Caco-2 (cell line): ENCODE measurements at regions not wholly inside any gene's neighbourhood (a gene's known extent, or its start where the extent isn't known, plus 50 kb on each side); places are given as distances from the start of the nearest gene placed in this dataset.

Experiments used
- BruUV-seq: library from RNA; stranded (reverse); fragments of 400-500 nt; replicated peaks from 2 replicates; lab custom pipeline; 2021; lab: Mats Ljungman, UMichigan
- CTCF ChIA-PET: fragments of 300-600 bp; sonication (Branson Sonifier 250); formaldehyde crosslinking; loops from one replicate; lab custom pipeline; 2022; ENCODE audit warnings: antibody characterized with exemption; lab: Charles Lee
- POLR2A ChIA-PET: fragments of 300-600 bp; sonication (Branson Sonifier 250); formaldehyde crosslinking; loops from one replicate; lab custom pipeline; 2022; ENCODE audit warnings: antibody characterized with exemption; lab: Charles Lee
- DNase-seq, 2 experiments: peaks; one replicate each; pipeline versions ENCODE4 v3.0.0 to v3.0.0-alpha.2; 2020 to 2022
- H3K27me3 ChIP-seq: replicated peaks from 2 replicates; pipeline ENCODE4 v1.6.0; 2011; ENCODE audit warnings: low read length; ENCODE audit not compliant: control insufficient read depth, insufficient read depth
- H3K36me3 ChIP-seq: 2 replicates; pipeline ENCODE4 v1.5.1; 2011; ENCODE audit warnings: low read length; ENCODE audit not compliant: control insufficient read depth, insufficient read depth
- H3K4me1 ChIP-seq: fragments of 250-450 bp; sonication (Bioruptor Pico); 2 replicates; pipeline ENCODE4 v1.5.1; 2020; ENCODE audit warnings: mild to moderate bottlenecking
- H3K4me3 ChIP-seq: 2 replicates; pipeline ENCODE4 v1.5.1; 2011; ENCODE audit warnings: low read depth, mild to moderate bottlenecking, control low read depth, low read length
- H3K9me3 ChIP-seq: fragments of 250-450 bp; sonication (Bioruptor Pico); 2 replicates; pipeline ENCODE4 v1.5.1; 2020; ENCODE audit warnings: mild to moderate bottlenecking, moderate library complexity
- H3K27ac Mint-ChIP-seq: one replicate; pipeline ENCODE4 v1.8.0; 2022; ENCODE audit warnings: mixed read lengths; ENCODE audit not compliant: unreplicated experiment
- H3K27me3 Mint-ChIP-seq: one replicate; pipeline ENCODE4 v1.8.0; 2022; ENCODE audit warnings: mixed read lengths; ENCODE audit not compliant: insufficient read depth, unreplicated experiment
- H3K36me3 Mint-ChIP-seq: one replicate; pipeline ENCODE4 v1.8.0; 2022; ENCODE audit warnings: mild to moderate bottlenecking, mixed read lengths; ENCODE audit not compliant: insufficient read depth, unreplicated experiment
- H3K4me1 Mint-ChIP-seq: one replicate; pipeline ENCODE4 v1.8.0; 2022; ENCODE audit warnings: low read depth, mixed read lengths; ENCODE audit not compliant: unreplicated experiment
- H3K4me3 Mint-ChIP-seq: one replicate; pipeline ENCODE4 v1.8.0; 2022; ENCODE audit warnings: mild to moderate bottlenecking, moderate library complexity, mixed read lengths; ENCODE audit not compliant: unreplicated experiment
- H3K9me3 Mint-ChIP-seq: one replicate; pipeline ENCODE4 v1.8.0; 2022; ENCODE audit warnings: mixed read lengths; ENCODE audit not compliant: unreplicated experiment
- intact Hi-C: fragments of 100-400 bp; cut with micrococcal nuclease; formaldehyde crosslinking; loops from one replicate; pipeline ENCODE4 v1.10.0; 2022; ENCODE audit not compliant: unreplicated experiment
- TF ChIP-seq, protein P1 (sequence below), 2 experiments: fragments of 200-600 bp in 1 of 2; IDR thresholded peaks; 1 replicate in 1 of 2; 2 replicates in 1 of 2; pipeline versions ENCODE4 v1.5.1 to v1.8.0; 2011 to 2022; ENCODE audit warnings: antibody characterized with exemption in 1 of 2, control low read depth in 1 of 2, inconsistent platforms in 1 of 2, low read depth in 1 of 2, low read length in 1 of 2, mild to moderate bottlenecking in 1 of 2, moderate library complexity in 1 of 2; ENCODE audit not compliant: insufficient read depth in 1 of 2, severe bottlenecking in 1 of 2, unreplicated experiment in 1 of 2

GRCh38 chr2:185360776-185361175, 377.8 kb upstream of the FSIP2 start:
- no peaks in the 10 kb centered on the region for H3K27me3 ChIP-seq
- peaks cover 10% of the 10 kb centered on the region for H3K9me3 Mint-ChIP-seq
- intact Hi-C loops, result no loop called here
- H3K4me3 ChIP-seq, result no peak overlapping the region
- no peak for DNase-seq
- H3K27ac Mint-ChIP-seq, result no peak overlapping the region
- BruUV-seq, result no TSS peak
- H3K4me1 ChIP-seq, result no peaks in the 10 kb centered on the region
- no peaks in the 10 kb centered on the region for H3K36me3 ChIP-seq
- ChIA-PET CTCF (no interaction called here), POLR2A (no interaction called here)
- H3K4me3 Mint-ChIP-seq, result no peak overlapping the region
- no peaks in the 10 kb centered on the region for H3K36me3 Mint-ChIP-seq
- H3K4me1 Mint-ChIP-seq, result no peaks in the 10 kb centered on the region
- TF ChIP-seq, protein P1, sequence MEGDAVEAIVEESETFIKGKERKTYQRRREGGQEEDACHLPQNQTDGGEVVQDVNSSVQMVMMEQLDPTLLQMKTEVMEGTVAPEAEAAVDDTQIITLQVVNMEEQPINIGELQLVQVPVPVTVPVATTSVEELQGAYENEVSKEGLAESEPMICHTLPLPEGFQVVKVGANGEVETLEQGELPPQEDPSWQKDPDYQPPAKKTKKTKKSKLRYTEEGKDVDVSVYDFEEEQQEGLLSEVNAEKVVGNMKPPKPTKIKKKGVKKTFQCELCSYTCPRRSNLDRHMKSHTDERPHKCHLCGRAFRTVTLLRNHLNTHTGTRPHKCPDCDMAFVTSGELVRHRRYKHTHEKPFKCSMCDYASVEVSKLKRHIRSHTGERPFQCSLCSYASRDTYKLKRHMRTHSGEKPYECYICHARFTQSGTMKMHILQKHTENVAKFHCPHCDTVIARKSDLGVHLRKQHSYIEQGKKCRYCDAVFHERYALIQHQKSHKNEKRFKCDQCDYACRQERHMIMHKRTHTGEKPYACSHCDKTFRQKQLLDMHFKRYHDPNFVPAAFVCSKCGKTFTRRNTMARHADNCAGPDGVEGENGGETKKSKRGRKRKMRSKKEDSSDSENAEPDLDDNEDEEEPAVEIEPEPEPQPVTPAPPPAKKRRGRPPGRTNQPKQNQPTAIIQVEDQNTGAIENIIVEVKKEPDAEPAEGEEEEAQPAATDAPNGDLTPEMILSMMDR (IDR thresholded peaks at IDR 0.05; ENCODE audit: insufficient read depth in 1 of 2, low read depth in 1 of 2, low read length in 1 of 2, severe bottlenecking in 1 of 2, unreplicated experiment in 1 of 2), result no peak
- no peaks in the 10 kb centered on the region for H3K9me3 ChIP-seq
- peaks cover 2% of the 10 kb centered on the region for H3K27me3 Mint-ChIP-seq

- H3K36me3 Mint-ChIP-seq, result no peaks in the 10 kb centered on the region
- intact Hi-C loops, result no loop called here
Measured at GRCh38 chr2:185372188-185372587, 366.4 kb upstream of the FSIP2 start.

DNA sequence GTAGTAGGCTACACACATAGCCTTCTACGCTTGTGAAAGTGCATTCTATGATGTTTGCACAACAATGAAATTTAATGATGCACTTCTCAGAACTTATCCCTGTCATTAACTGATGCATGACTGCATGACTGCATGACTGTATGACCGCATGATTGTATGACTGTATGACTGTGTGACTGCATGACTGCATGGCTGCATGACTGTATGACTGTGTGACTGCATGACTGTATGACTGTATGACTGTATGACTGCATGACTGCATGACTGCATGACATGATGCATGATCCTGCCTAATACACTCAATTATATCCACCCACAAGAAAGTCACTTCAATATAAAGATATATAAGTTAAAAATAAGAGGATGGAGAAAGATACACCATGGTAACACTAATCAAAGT, 365.4 kb upstream of the FSIP2 start:
- no peaks in the 10 kb centered on the region; the same call in 1 of the 2 replicates for H3K9me3 ChIP-seq
- no peaks in the 10 kb centered on the region for H3K4me1 ChIP-seq
- H3K4me3 ChIP-seq, result no peak overlapping the region
- H3K36me3 ChIP-seq, result no peaks in the 10 kb centered on the region
- Mint-ChIP-seq H3K36me3 (no peaks in the 10 kb centered on the region), H3K27ac (no peak overlapping the region), H3K4me3 (no peak overlapping the region), H3K4me1 (no peaks in the 10 kb centered on the region), H3K9me3 (no peaks in the 10 kb centered on the region), H3K27me3 (peaks cover 3% of the 10 kb centered on the region)
- POLR2A ChIA-PET, result no interaction called here
- intact Hi-C loops, result no loop called here
- no peaks in the 10 kb centered on the region for H3K27me3 ChIP-seq
- BruUV-seq, result no TSS peak
- TF ChIP-seq, protein P1 (IDR thresholded peaks at IDR 0.05; ENCODE audit: insufficient read depth in 1 of 2, low read depth in 1 of 2, low read length in 1 of 2, severe bottlenecking in 1 of 2, unreplicated experiment in 1 of 2), result no peak
- no peak for DNase-seq
- CTCF ChIA-PET, result no interaction called here

More at GRCh38 chr2:185372188-185372587, 366.4 kb upstream of the FSIP2 start:
- no peak for DNase-seq
- H3K4me1 ChIP-seq, result no peaks in the 10 kb centered on the region
- TF ChIP-seq, protein P1 (IDR thresholded peaks at IDR 0.05; ENCODE audit: insufficient read depth in 1 of 2, low read depth in 1 of 2, low read length in 1 of 2, severe bottlenecking in 1 of 2, unreplicated experiment in 1 of 2), result no peak
- Mint-ChIP-seq H3K27ac (no peak overlapping the region), H3K27me3 (peaks cover 3% of the 10 kb centered on the region), H3K4me3 (no peak overlapping the region), H3K4me1 (no peaks in the 10 kb centered on the region), H3K9me3 (no peaks in the 10 kb centered on the region)
- no peaks in the 10 kb centered on the region for H3K36me3 ChIP-seq
- no peaks in the 10 kb centered on the region for H3K27me3 ChIP-seq
- no peak overlapping the region for H3K4me3 ChIP-seq
- ChIA-PET CTCF (no interaction called here), POLR2A (no interaction called here)
- BruUV-seq, result no TSS peak
- H3K9me3 ChIP-seq, result no peaks in the 10 kb centered on the region; the same call in 1 of the 2 replicates
